K562 (cell line): ENCODE measurements at regions not wholly inside any gene's neighbourhood (a gene's known extent, or its start where the extent isn't known, plus 50 kb on each side); places are given as distances from the start of the nearest gene placed in this dataset.

Experiments
- CBFA2T3 ChIP-seq: fragments of 450-650 bp; IDR thresholded peaks from 2 replicates; pipeline ENCODE4 v1.6.1; 2017
- CREB1 ChIP-seq, 2 experiments: sonication (generic) in 1 of 2; formaldehyde crosslinking in 1 of 2; IDR thresholded peaks; 2 replicates each; pipeline versions ENCODE4 v1.6.1 to v1.8.0; 2012 to 2022; ENCODE audit warnings: inconsistent platforms in 1 of 2, mild to moderate bottlenecking in 1 of 2, missing genetic modification reagents in 1 of 2, moderate library complexity in 1 of 2
- CREM ChIP-seq: IDR thresholded peaks from 2 replicates; pipeline ENCODE4 v1.6.1; 2014; ENCODE audit warnings: antibody characterized with exemption, low read depth
- CTBP1 ChIP-seq: fragments of 450-650 bp; IDR thresholded peaks from 2 replicates; pipeline ENCODE4 v1.6.1; 2016; ENCODE audit warnings: borderline replicate concordance
- EP300 ChIP-seq: IDR thresholded peaks from 2 replicates; pipeline ENCODE4 v1.6.1; 2012; ENCODE audit warnings: low read length, improper control_type of control experiment
- HMBOX1 ChIP-seq: sonication (generic); IDR thresholded peaks from 2 replicates; pipeline ENCODE4 v1.6.1; 2016
- JUND ChIP-seq, 2 experiments: IDR thresholded peaks; 2 replicates in 1 of 2; 3 replicates in 1 of 2; pipeline ENCODE4 v1.6.1; 2011; ENCODE audit warnings: borderline replicate concordance in 2 of 2, low read depth in 2 of 2, low read length in 2 of 2, improper control_type of control experiment in 1 of 2, missing biosample characterization in 1 of 2, missing genetic modification characterization in 1 of 2, missing genetic modification reagents in 1 of 2
- LEF1 ChIP-seq: fragments of 450-650 bp; IDR thresholded peaks from 2 replicates; pipeline ENCODE4 v1.6.1; 2016; ENCODE audit warnings: mild to moderate bottlenecking
- MEF2D ChIP-seq: conservative IDR thresholded peaks from 2 replicates; pipeline ENCODE4 v1.6.1; 2016; ENCODE audit warnings: low read depth, missing genetic modification characterization, missing compliant biosample characterization
- MTA3 ChIP-seq: fragments of 450-650 bp; formaldehyde crosslinking; IDR thresholded peaks from 2 replicates; pipeline ENCODE4 v1.6.1; 2017; ENCODE audit warnings: mild to moderate bottlenecking, borderline replicate concordance
- MYNN ChIP-seq, 2 experiments: sonication (generic); formaldehyde crosslinking in 1 of 2; IDR thresholded peaks; 2 replicates each; pipeline versions ENCODE4 v1.5.0 to v1.6.1; 2016 to 2020; ENCODE audit warnings: antibody characterized with exemption in 1 of 2, missing genetic modification reagents in 1 of 2
- NRF1 ChIP-seq, 2 experiments: fragments of 450-650 bp; IDR thresholded peaks in 1 of 2; conservative IDR thresholded peaks in 1 of 2; 2 replicates each; pipeline ENCODE4 v1.6.1; 2014; ENCODE audit warnings: mild to moderate bottlenecking in 2 of 2
- RCOR1 ChIP-seq, 2 experiments: IDR thresholded peaks; 2 replicates each; pipeline ENCODE4 v1.6.1; 2012; ENCODE audit warnings: low read depth in 2 of 2, low read length in 2 of 2, borderline replicate concordance in 1 of 2, improper control_type of control experiment in 1 of 2
- RFX7 ChIP-seq: fragments of 250-450 bp; sonication (Bioruptor Pico); IDR thresholded peaks from 2 replicates; pipeline ENCODE4 v1.5.1; 2021; ENCODE audit warnings: mild to moderate bottlenecking
- SOX6 ChIP-seq: fragments of 450-650 bp; IDR thresholded peaks from 2 replicates; pipeline ENCODE4 v1.6.1; 2014; ENCODE audit warnings: mild to moderate bottlenecking
- SUPT5H ChIP-seq: fragments of 450-650 bp; IDR thresholded peaks from 2 replicates; pipeline ENCODE4 v1.6.1; 2016
- TCFL5 ChIP-seq: fragments of 250-450 bp; sonication (Bioruptor Pico); conservative IDR thresholded peaks from 2 replicates; pipeline ENCODE4 v1.6.1; 2021; ENCODE audit warnings: mild to moderate bottlenecking, moderate library complexity, matching md5 sums
- TRIM24 ChIP-seq, 2 experiments: fragments of 450-650 bp; IDR thresholded peaks; 2 replicates each; pipeline ENCODE4 v1.6.1; 2016
- TRIM28 ChIP-seq: fragments of 450-650 bp; IDR thresholded peaks from 2 replicates; pipeline ENCODE4 v1.6.1; 2017
- ZBTB7A ChIP-seq: IDR thresholded peaks from 2 replicates; pipeline ENCODE4 v1.6.1; 2011; ENCODE audit warnings: low read depth, mild to moderate bottlenecking, low read length, moderate library complexity, borderline replicate concordance; ENCODE audit not compliant: control insufficient read depth
- ZKSCAN3 ChIP-seq: fragments of 250-450 bp; sonication (Bioruptor Pico); IDR thresholded peaks from 2 replicates; pipeline ENCODE4 v1.4.0; 2020
- TF ChIP-seq, protein P1 (sequence below), 3 experiments: IDR thresholded peaks in 2 of 3; conservative IDR thresholded peaks in 1 of 3; 2 replicates each; pipeline ENCODE4 v1.5.1; 2011 to 2012; ENCODE audit warnings: low read length in 3 of 3, mild to moderate bottlenecking in 3 of 3, control low read depth in 2 of 3, improper control_type of control experiment in 1 of 3, inconsistent platforms in 1 of 3, low read depth in 1 of 3, mixed read lengths in 1 of 3, moderate library complexity in 1 of 3; ENCODE audit not compliant: insufficient read depth in 2 of 3
- TF ChIP-seq, protein P2 (sequence below): fragments of 450-650 bp; IDR thresholded peaks from 2 replicates; pipeline ENCODE4 v1.6.1; 2017; ENCODE audit warnings: antibody characterized with exemption, mild to moderate bottlenecking

DNA sequence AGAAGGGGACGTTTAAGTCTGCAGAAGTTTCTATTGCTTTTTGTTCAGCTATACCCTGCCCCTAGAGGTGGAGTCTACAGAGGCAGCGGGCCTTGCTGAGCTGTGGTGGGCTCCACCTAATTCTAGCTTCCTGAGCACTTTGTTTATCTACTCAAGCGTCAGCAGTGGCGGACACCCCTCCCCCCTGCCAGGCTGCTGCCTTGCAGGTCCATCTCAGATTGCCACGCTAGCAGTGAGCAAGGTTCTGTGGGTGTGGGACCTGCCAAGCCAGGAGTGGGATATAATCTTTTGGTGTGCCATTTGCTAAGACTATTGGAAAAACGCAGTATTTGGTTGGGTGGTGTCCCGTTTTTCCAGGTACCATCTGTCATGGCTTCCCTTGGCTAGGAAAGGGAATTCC is 147.3 kb upstream of the PRPS1L1 start (continued):
- 0 out of 2 replicates have a peak, but pooled peaks have one; percentile 61 for TF ChIP-seq ZBTB7A
- TF ChIP-seq, protein P1, sequence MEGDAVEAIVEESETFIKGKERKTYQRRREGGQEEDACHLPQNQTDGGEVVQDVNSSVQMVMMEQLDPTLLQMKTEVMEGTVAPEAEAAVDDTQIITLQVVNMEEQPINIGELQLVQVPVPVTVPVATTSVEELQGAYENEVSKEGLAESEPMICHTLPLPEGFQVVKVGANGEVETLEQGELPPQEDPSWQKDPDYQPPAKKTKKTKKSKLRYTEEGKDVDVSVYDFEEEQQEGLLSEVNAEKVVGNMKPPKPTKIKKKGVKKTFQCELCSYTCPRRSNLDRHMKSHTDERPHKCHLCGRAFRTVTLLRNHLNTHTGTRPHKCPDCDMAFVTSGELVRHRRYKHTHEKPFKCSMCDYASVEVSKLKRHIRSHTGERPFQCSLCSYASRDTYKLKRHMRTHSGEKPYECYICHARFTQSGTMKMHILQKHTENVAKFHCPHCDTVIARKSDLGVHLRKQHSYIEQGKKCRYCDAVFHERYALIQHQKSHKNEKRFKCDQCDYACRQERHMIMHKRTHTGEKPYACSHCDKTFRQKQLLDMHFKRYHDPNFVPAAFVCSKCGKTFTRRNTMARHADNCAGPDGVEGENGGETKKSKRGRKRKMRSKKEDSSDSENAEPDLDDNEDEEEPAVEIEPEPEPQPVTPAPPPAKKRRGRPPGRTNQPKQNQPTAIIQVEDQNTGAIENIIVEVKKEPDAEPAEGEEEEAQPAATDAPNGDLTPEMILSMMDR (IDR thresholded peaks at IDR 0.05 in 2 of 3, conservative IDR thresholded peaks at IDR 0.05 in 1 of 3; ENCODE audit: insufficient read depth in 2 of 3, low read depth in 1 of 3, low read length in 3 of 3) = peak; percentile 29 to 69 (median 41); a peak in 4 of 6 replicates
- no peak for TF ChIP-seq MYNN (IDR thresholded peaks at IDR 0.05)
- no peak for TF ChIP-seq MYNN (CRISPR knock-in tag; IDR thresholded peaks at IDR 0.05)
- TF ChIP-seq, protein P2, sequence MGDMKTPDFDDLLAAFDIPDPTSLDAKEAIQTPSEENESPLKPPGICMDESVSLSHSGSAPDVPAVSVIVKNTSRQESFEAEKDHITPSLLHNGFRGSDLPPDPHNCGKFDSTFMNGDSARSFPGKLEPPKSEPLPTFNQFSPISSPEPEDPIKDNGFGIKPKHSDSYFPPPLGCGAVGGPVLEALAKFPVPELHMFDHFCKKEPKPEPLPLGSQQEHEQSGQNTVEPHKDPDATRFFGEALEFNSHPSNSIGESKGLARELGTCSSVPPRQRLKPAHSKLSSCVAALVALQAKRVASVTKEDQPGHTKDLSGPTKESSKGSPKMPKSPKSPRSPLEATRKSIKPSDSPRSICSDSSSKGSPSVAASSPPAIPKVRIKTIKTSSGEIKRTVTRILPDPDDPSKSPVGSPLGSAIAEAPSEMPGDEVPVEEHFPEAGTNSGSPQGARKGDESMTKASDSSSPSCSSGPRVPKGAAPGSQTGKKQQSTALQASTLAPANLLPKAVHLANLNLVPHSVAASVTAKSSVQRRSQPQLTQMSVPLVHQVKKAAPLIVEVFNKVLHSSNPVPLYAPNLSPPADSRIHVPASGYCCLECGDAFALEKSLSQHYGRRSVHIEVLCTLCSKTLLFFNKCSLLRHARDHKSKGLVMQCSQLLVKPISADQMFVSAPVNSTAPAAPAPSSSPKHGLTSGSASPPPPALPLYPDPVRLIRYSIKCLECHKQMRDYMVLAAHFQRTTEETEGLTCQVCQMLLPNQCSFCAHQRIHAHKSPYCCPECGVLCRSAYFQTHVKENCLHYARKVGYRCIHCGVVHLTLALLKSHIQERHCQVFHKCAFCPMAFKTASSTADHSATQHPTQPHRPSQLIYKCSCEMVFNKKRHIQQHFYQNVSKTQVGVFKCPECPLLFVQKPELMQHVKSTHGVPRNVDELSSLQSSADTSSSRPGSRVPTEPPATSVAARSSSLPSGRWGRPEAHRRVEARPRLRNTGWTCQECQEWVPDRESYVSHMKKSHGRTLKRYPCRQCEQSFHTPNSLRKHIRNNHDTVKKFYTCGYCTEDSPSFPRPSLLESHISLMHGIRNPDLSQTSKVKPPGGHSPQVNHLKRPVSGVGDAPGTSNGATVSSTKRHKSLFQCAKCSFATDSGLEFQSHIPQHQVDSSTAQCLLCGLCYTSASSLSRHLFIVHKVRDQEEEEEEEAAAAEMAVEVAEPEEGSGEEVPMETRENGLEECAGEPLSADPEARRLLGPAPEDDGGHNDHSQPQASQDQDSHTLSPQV = peak; percentile 81; the same call in 1 of the 2 replicates
- 0 out of 4 replicates have a peak, but pooled peaks of 1 of the 2 experiments have one; percentile 10 for TF ChIP-seq RCOR1 (IDR thresholded peaks at IDR 0.05; ENCODE audit: borderline replicate concordance in 1 of 2, low read depth in 2 of 2, low read length in 2 of 2)
- no peak for TF ChIP-seq TRIM28
- no peak for TF ChIP-seq TCFL5 (CRISPR knock-in tag)
- TF ChIP-seq JUND (IDR thresholded peaks at IDR 0.05; ENCODE audit: borderline replicate concordance, low read depth, low read length) = peak; percentile 33; the same call in 1 of the 2 replicates
- no peak; the same call in 2 of the 3 replicates for TF ChIP-seq JUND (tag; IDR thresholded peaks at IDR 0.05; ENCODE audit: borderline replicate concordance, low read depth, low read length)
- peak; percentile 34; the same call in 1 of the 2 replicates for TF ChIP-seq EP300
- TF ChIP-seq SOX6 = peak; percentile 58; the same call in 1 of the 2 replicates
- TF ChIP-seq TRIM24 (IDR thresholded peaks at IDR 0.05) = peak in 1 of 2 experiments; percentile 54; a peak in 1 of 4 replicates
- TF ChIP-seq NRF1 (conservative IDR thresholded peaks at IDR 0.05 in 1 of 2, IDR thresholded peaks at IDR 0.05 in 1 of 2) = no peak; a peak in 1 of 4 replicates
- no peak for TF ChIP-seq HMBOX1
- no peak for TF ChIP-seq ZKSCAN3 (CRISPR knock-in tag)
- TF ChIP-seq CBFA2T3 = 0 out of 2 replicates have a peak, but pooled peaks have one; percentile 39
- no peak for TF ChIP-seq SUPT5H
- TF ChIP-seq RFX7 (CRISPR knock-in tag) = no peak
- TF ChIP-seq CREM = peak; percentile 80
- TF ChIP-seq CTBP1 = peak; percentile 24; the same call in 1 of the 2 replicates
- TF ChIP-seq LEF1 = peak; percentile 29; the same call in 1 of the 2 replicates
- peak; percentile 35; the same call in 1 of the 2 replicates for TF ChIP-seq CREB1 (IDR thresholded peaks at IDR 0.05)
- TF ChIP-seq CREB1 (CRISPR knock-in tag; IDR thresholded peaks at IDR 0.05) = no peak
- TF ChIP-seq MEF2D (tag) = no peak
- peak; percentile 52; the same call in 1 of the 2 replicates for TF ChIP-seq MTA3
